NCI-H774 (cell line): ENCODE measurements at regions not wholly inside any gene's neighbourhood (a gene's known extent, or its start where the extent isn't known, plus 50 kb on each side); places are given as distances from the start of the nearest gene placed in this dataset.

Experiments
- DNase-seq: peaks from one replicate; lab custom pipeline; 2025; lab: John Stamatoyannopoulos, UW

GRCh38 chr2:15825276-15825980 is 114.9 kb upstream of the MYCN start:
- DNase-seq = no peak

- DNase-seq = no peak
Measured at GRCh38 chr2:15826273-15826717, 114.1 kb upstream of the MYCN start.

- DNase-seq = no peak
Measured at GRCh38 chr2:15827001-15827400, 113.3 kb upstream of the MYCN start.

GRCh38 chr2:15828576-15828975 is 111.8 kb upstream of the MYCN start:
- DNase-seq = no peak

- no peak for DNase-seq
Measured at GRCh38 chr2:15829091-15829801, 111.1 kb upstream of the MYCN start.

GRCh38 chr2:15829985-15830384 is 110.4 kb upstream of the MYCN start:
- DNase-seq = no peak

- DNase-seq = no peak
Measured at GRCh38 chr2:15830937-15831549, 109.3 kb upstream of the MYCN start.

GRCh38 chr2:15832030-15832709 is 108.2 kb upstream of the MYCN start:
- DNase-seq = no peak

- DNase-seq = no peak
Measured at GRCh38 chr2:15832849-15833680, 107.3 kb upstream of the MYCN start.

- no peak for DNase-seq
Measured at GRCh38 chr2:15833731-15834130, 106.6 kb upstream of the MYCN start.

- DNase-seq = no peak
Measured at GRCh38 chr2:15834381-15835031, 105.8 kb upstream of the MYCN start.

GRCh38 chr2:15835991-15836688 is 104.2 kb upstream of the MYCN start:
- DNase-seq = no peak

GRCh38 chr2:15836689-15837610 is 103.4 kb upstream of the MYCN start:
- DNase-seq = no peak

GRCh38 chr2:15838481-15839090 is 101.8 kb upstream of the MYCN start:
- no peak for DNase-seq

- DNase-seq = no peak
Measured at GRCh38 chr2:15839426-15840124, 100.8 kb upstream of the MYCN start.

- no peak for DNase-seq
Measured at GRCh38 chr2:15840148-15840547, 100.2 kb upstream of the MYCN start.

- DNase-seq = no peak
Measured at GRCh38 chr2:15840969-15841368, 99.4 kb upstream of the MYCN start.

- DNase-seq = no peak
Measured at GRCh38 chr2:15841776-15842560, 98.4 kb upstream of the MYCN start.
